GM12873 (cell line): ENCODE measurements at regions not wholly inside any gene's neighbourhood (a gene's known extent, or its start where the extent isn't known, plus 50 kb on each side); places are given as distances from the start of the nearest gene placed in this dataset.

Source experiments
- CTCF ChIP-seq: IDR thresholded peaks from 2 replicates; pipeline ENCODE4 v1.5.1; 2012; ENCODE audit warnings: low read depth, mild to moderate bottlenecking, moderate library complexity, low read length, control low read depth; ENCODE audit not compliant: insufficient read depth; ENCODE audit errors: missing control alignments

DNA sequence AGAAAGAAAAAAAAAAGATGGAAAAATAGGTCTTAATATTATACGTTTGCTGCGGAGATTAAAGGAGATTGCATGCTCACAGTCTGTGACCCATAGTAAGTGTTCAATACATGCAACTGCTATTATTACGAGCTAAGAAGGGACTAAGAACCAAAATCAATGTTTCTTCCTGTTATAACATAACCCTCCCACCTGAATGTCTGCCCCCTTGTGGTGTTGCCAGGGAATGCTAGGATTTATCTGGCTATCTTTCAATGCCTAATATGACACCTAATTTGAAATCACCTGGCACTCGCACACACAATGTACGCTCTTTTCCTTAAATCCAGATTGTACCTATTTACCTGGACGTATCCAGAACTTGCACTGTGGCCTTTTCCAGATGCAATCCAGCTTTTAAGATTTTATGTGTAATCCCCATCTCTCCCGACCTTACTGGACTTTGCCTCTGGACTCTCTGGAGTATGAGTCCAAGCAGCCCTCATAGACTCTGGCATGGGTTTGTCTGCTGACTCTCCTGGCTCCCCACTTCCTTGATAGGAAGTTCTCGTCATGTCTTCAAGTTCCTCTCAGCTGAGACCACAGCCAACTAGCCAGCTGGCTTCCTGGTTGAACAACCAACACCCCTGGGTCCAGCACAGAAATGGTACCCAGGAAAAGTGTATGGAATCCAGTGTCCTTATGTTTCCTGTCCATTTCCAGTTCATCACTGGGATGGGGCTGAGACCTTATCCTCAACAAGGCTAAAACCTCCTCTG, 151.5 kb downstream of the CCDC34 start:
- peak; percentile 61 for TF ChIP-seq CTCF

DNA sequence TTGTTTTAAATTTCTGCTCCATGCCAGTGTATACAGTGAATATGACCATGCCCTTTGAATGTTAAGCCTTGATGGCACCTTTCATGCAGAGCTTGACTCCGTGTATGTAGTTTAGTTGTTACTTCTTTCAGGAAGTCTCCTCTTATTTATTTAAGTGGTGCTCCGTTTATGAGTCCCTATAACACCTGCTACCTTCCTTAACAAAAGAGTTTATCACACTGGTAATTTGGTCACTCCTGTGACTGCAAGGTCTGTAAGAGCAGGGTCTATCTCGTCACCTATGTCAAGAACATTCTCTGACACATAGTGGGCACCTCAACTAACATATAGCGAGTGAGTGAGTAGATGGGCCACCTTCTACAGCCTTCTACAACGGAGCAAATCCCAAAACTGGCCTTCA, 152.5 kb downstream of the CCDC34 start:
- no peak for TF ChIP-seq CTCF

DNA sequence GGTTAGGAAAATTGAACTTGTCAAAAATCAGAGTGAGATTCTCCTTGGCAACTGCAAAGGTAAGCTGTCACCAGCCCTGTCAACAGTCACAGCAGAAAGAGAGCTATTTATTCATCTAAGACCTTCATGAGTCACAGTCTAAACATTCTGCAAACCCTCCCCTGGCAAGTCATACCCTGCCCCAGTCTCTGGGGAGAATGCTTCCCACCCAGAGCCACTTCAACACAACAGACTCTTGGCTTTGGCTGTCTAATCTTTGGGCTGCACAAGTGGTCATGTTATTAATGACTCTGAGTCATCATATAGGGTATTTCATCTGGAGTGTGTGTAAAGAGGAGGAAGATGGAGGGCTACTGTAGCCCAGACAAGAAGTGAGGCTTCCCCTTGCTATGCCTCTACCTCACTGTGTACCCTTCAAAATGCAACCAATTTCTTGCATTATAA, 153.4 kb downstream of the CCDC34 start:
- TF ChIP-seq CTCF, result no peak

GRCh38 chr11:27208846-27209245, 154.2 kb downstream of the CCDC34 start:
- no peak for TF ChIP-seq CTCF

GRCh38 chr11:27207025-27207650, 155.9 kb downstream of the CCDC34 start:
- TF ChIP-seq CTCF, result no peak

- no peak for TF ChIP-seq CTCF
These were observed 157.0 kb downstream of the CCDC34 start for GRCh38 chr11:27205779-27206570.

- TF ChIP-seq CTCF, result no peak
These were observed 157.8 kb downstream of the CCDC34 start for GRCh38 chr11:27205250-27205649.
